Left lung (tissue), 4 donors: ENCODE measurements at regions not wholly inside any gene's neighbourhood (a gene's known extent, or its start where the extent isn't known, plus 50 kb on each side); places are given as distances from the start of the nearest gene placed in this dataset.
A peak's percentile ranks its signal among the peaks of the same experiment; 100 is the strongest.

Experiments used
- ATAC-seq: fragments of 200-7000 bp; cut with Tn5 transposase; one replicate; pipeline ENCODE4 v1.9.1; 2020; ENCODE audit warnings: moderate library complexity
- DNase-seq, 4 donors: peaks; one replicate each; pipeline ENCODE4 v3.0.0-alpha.2; 2013 to 2020
- H3K27ac ChIP-seq, 2 donors: fragments of 200-600 bp; sonication (generic) in 1 of 2; one replicate each; pipeline versions ENCODE4 v1.5.0 to v1.8.0; 2020 to 2021
- H3K27me3 ChIP-seq, 2 donors: fragments of 200-600 bp; sonication (generic) in 1 of 2; one replicate each; pipeline versions ENCODE4 v1.5.0 to v1.8.0; 2020 to 2021
- H3K36me3 ChIP-seq, 2 donors: fragments of 200-600 bp; sonication (generic) in 1 of 2; one replicate each; pipeline versions ENCODE4 v1.5.0 to v1.8.0; 2020 to 2021
- H3K4me1 ChIP-seq, 2 donors: fragments of 200-600 bp; one replicate each; pipeline ENCODE4 v1.8.0; 2021
- H3K4me3 ChIP-seq, 2 donors: fragments of 200-600 bp; sonication (generic) in 1 of 2; one replicate each; pipeline versions ENCODE4 v1.5.0 to v1.8.0; 2020 to 2021; ENCODE audit warnings: mild to moderate bottlenecking in 1 of 2
- H3K9me3 ChIP-seq, 2 donors: fragments of 200-600 bp; sonication (generic) in 1 of 2; one replicate each; pipeline versions ENCODE4 v1.5.0 to v1.8.0; 2020 to 2021
- intact Hi-C, 2 donors: fragments of 100-400 bp; cut with DNase I; formaldehyde crosslinking; loops; one replicate each; pipeline versions ENCODE4 v1.11.2 to v1.14.2; 2022
- TF ChIP-seq, protein P1 (sequence below), 2 donors: fragments of 200-600 bp; sonication (generic) in 1 of 2; IDR thresholded peaks; one replicate each; pipeline versions ENCODE4 v1.5.0 to v1.8.0; 2021; ENCODE audit warnings: antibody characterized with exemption in 2 of 2
- donor health status: DM: no; HTN: yes; CAD: no.
- donor health status: DM: no; HTN: no; CAD: no.

DNA sequence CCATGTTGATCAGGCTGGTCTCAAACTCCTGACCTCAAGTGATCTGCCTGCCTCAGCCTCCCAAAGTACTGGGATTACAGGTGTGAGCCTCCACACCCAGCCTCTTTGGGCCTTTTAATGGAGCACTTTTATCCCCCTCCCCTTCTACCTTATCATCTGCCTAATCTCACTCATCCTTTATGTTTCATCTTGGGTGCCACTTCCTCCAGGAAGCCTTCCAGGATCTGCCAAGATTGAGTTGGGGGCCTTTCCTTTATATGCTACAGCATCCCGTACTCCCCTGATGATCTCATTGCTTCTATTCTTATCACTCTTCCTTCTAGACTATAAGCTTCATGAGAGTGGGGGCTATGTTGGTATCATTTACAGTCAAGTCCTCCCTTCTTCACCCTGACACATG, 192.8 kb upstream of the WSCD1 start:
- Histone ChIP-seq H3K36me3 (no peaks in the 10 kb centered on the region), H3K27ac (no peak overlapping the region), H3K4me3 (no peak overlapping the region), H3K9me3 (no peaks in the 10 kb centered on the region), H3K4me1 (no peaks in the 10 kb centered on the region), H3K27me3 (peaks cover 0 to 35% of the 10 kb centered on the region in 2 donors)
- DNase-seq (no peak), ATAC-seq (no peak)
- intact Hi-C loops = no loop called here
- TF ChIP-seq, protein P1, sequence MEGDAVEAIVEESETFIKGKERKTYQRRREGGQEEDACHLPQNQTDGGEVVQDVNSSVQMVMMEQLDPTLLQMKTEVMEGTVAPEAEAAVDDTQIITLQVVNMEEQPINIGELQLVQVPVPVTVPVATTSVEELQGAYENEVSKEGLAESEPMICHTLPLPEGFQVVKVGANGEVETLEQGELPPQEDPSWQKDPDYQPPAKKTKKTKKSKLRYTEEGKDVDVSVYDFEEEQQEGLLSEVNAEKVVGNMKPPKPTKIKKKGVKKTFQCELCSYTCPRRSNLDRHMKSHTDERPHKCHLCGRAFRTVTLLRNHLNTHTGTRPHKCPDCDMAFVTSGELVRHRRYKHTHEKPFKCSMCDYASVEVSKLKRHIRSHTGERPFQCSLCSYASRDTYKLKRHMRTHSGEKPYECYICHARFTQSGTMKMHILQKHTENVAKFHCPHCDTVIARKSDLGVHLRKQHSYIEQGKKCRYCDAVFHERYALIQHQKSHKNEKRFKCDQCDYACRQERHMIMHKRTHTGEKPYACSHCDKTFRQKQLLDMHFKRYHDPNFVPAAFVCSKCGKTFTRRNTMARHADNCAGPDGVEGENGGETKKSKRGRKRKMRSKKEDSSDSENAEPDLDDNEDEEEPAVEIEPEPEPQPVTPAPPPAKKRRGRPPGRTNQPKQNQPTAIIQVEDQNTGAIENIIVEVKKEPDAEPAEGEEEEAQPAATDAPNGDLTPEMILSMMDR (IDR thresholded peaks at IDR 0.05) = no peak

DNA sequence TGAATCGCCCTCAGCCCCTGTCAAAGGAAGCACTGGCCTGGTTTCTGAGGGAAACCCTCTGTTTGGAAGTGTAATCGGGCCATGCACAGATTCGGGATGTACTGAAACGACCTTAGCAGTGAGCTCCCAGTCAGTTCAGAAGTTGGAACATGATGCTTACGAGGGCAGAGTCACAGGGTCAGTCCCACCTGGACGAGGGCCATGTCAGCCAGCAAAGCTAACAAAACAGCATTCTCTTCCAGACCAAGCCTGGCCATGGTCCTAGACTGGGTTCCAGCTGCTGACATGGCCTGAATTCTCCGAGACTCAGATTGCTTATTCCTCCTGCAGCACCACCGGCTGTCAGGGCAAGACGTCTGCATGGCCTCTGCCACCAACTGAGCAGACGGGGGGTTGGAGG, 192.2 kb upstream of the WSCD1 start:
- Histone ChIP-seq H3K27ac (no peak overlapping the region), H3K36me3 (no peaks in the 10 kb centered on the region), H3K4me1 (no peaks in the 10 kb centered on the region), H3K4me3 (no peak overlapping the region), H3K9me3 (no peaks in the 10 kb centered on the region), H3K27me3 (peaks cover 0 to 38% of the 10 kb centered on the region in 2 donors)
- TF ChIP-seq, protein P1 (IDR thresholded peaks at IDR 0.05) = no peak
- intact Hi-C loops = no loop called here
- no peak for DNase-seq
- peak; percentile 57 for ATAC-seq

DNA sequence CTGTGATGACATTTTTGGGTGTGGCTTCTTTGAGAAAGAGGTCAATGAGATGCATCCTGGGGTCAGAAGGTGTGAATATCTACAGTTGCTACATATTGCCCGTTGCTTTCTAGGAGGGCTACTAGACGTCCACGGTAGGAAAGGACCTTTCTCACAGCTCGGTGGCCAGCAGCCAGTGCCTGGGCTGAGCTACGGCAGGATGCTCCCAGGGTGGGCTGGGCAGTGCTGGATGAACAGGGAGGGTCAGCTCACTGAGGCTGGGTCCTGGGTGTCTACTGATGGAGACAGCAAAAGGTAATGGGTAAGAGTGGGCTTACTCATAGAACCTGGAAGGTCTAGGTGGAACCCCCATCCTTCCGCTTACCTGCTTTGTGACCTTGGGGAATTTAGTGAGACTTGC, 188.3 kb upstream of the WSCD1 start:
- TF ChIP-seq, protein P1 (IDR thresholded peaks at IDR 0.05) = no peak
- intact Hi-C loops = no loop called here

DNA sequence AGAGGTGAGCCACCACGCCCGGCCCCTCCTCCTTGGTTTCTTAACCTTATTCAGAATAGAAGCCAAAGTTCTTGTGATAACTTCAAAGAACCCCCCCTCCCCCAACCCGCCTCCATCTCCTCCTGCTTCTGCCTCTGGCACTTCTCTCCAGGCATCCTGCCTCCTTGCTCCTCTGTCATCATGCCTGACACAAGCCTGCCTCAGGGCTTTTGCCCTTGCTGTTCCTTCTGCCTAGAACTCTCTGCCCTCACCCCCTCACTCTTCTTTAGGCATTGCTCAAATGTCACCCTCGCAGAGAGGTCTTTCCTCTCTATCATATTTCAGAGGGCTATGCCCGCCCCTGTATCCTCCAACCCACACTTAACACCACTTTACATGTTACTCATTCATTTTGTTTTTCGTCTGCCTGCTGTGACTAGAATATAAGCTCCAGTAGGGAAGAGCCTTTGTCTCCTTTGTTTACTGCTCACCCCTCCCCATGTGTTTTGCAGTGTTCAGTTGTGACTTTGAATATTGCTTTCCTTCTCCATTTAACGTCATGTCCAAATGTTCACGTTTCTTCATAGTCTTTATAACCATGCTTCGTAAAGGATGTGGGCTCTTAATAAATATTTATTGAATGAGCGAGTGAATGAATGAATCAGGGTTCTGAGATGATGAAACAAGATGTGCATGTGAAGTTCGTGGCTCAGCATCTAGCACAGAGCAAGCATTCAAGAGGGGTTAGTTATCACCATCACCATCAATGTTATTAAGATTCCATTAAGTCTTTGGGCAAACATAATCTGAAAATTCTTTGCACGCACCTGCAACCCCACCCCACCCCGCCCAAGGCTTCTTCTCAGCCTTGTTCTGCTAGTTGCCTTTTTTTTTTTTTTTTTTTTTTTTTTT, 186.2 kb upstream of the WSCD1 start:
- Histone ChIP-seq H3K27ac (no peak overlapping the region), H3K4me1 (no peaks in the 10 kb centered on the region), H3K27me3 (peaks cover 0 to 27% of the 10 kb centered on the region in 2 donors), H3K36me3 (no peaks in the 10 kb centered on the region), H3K9me3 (no peaks in the 10 kb centered on the region), H3K4me3 (no peak overlapping the region)
- no peak for DNase-seq
- intact Hi-C loops = no loop called here
- TF ChIP-seq, protein P1 (IDR thresholded peaks at IDR 0.05) = no peak
- ATAC-seq = no peak

More for the DNA sequence above, 188.3 kb upstream of the WSCD1 start:
- Histone ChIP-seq H3K27me3 (peaks cover 0 to 37% of the 10 kb centered on the region in 2 donors), H3K4me1 (no peaks in the 10 kb centered on the region), H3K27ac (no peak overlapping the region), H3K9me3 (no peaks in the 10 kb centered on the region), H3K4me3 (no peak overlapping the region), H3K36me3 (no peaks in the 10 kb centered on the region)
- DNase-seq (no peak), ATAC-seq (no peak)

DNA sequence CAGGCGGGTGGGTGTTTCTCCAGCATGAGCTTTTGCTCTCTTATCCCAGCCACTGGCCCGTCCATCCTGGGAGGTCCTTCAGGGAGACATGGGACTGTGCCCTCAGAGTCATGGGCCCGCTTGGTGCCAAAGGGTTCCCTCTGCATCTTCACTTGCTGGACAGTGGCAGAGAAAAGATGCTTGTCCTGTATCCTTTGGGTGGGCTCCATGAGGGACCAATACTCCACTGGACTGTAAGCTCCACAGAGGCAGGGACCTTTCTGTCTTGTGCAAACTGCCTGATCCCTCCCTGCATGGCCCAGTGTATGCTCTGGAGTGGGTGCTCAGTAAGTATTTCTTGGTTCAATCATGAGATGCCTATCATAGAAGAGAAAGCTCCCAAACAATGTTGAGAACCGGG, 184.8 kb upstream of the WSCD1 start:
- H3K27me3 ChIP-seq = peaks cover 0 to 22% of the 10 kb centered on the region in 2 donors

More for the DNA sequence above, 184.8 kb upstream of the WSCD1 start:
- no peak for DNase-seq
- intact Hi-C loops = no loop called here
- H3K36me3 ChIP-seq = no peaks in the 10 kb centered on the region
- H3K4me3 ChIP-seq = no peak overlapping the region
- no peaks in the 10 kb centered on the region for H3K9me3 ChIP-seq
- no peak overlapping the region for H3K27ac ChIP-seq
- ATAC-seq = no peak
- TF ChIP-seq, protein P1 (IDR thresholded peaks at IDR 0.05) = no peak
- H3K4me1 ChIP-seq = no peaks in the 10 kb centered on the region
